Uterus (tissue), 3 donors: ENCODE measurements at regions not wholly inside any gene's neighbourhood (a gene's known extent, or its start where the extent isn't known, plus 50 kb on each side); places are given as distances from the start of the nearest gene placed in this dataset.

ENCODE experiments used
- DNase-seq, 2 donors: peaks; one replicate each; pipeline ENCODE4 v3.0.0-alpha.2; 2019 to 2020
- H3K27ac ChIP-seq, 2 donors: fragments of 200-600 bp; sonication (generic); 1 replicate in 1 of 2; 2 replicates in 1 of 2; pipeline ENCODE4 v1.5.1; 2016 to 2018
- H3K27me3 ChIP-seq, 2 donors: fragments of 200-600 bp; sonication (generic); one replicate each; pipeline ENCODE4 v1.5.1; 2018 to 2019; ENCODE audit warnings: control low read depth in 1 of 2
- H3K36me3 ChIP-seq, 2 donors: fragments of 200-600 bp; sonication (generic); one replicate each; pipeline ENCODE4 v1.5.1; 2019; ENCODE audit warnings: control low read depth in 1 of 2
- H3K4me1 ChIP-seq, 2 donors: fragments of 200-600 bp; sonication (generic); one replicate each; pipeline ENCODE4 v1.5.1; 2018 to 2019; ENCODE audit warnings: control low read depth in 1 of 2
- H3K4me3 ChIP-seq, 2 donors: fragments of 200-600 bp; sonication (generic); 1 replicate in 1 of 2; 2 replicates in 1 of 2; pipeline ENCODE4 v1.5.1; 2018 to 2019; ENCODE audit warnings: mild to moderate bottlenecking in 1 of 2
- H3K9me3 ChIP-seq, 2 donors: fragments of 200-600 bp; sonication (generic); one replicate each; pipeline ENCODE4 v1.5.1; 2019; ENCODE audit warnings: control low read depth in 1 of 2
- CTCF ChIP-seq, 4 experiments: fragments of 200-600 bp in 2 of 4; fragments of 450-650 bp in 2 of 4; sonication (generic) in 2 of 4; IDR thresholded peaks; one replicate each; pipeline ENCODE4 v1.5.1; 2016 to 2019; ENCODE audit warnings: antibody characterized with exemption in 4 of 4, mild to moderate bottlenecking in 2 of 4, moderate library complexity in 1 of 4
- POLR2A ChIP-seq, 2 donors: fragments of 450-650 bp; IDR thresholded peaks; one replicate each; pipeline ENCODE4 v1.6.1; 2016; ENCODE audit warnings: antibody characterized with exemption in 2 of 2, mild to moderate bottlenecking in 1 of 2, moderate library complexity in 1 of 2
- intact Hi-C: fragments of 100-400 bp; cut with DNase I; formaldehyde crosslinking; loops from one replicate; pipeline ENCODE4 v1.15.1; 2023; ENCODE audit warnings: low total_unique reads
- donor health status: DM: yes; HTN: yes; CAD: no.

GRCh38 chr5:106727071-106727470 is 943.7 kb downstream of the EFNA5 start:
- Histone ChIP-seq H3K36me3 (no peaks in the 10 kb centered on the region), H3K4me3 (no peak overlapping the region), H3K27ac (no peak overlapping the region), H3K9me3 (no peaks in the 10 kb centered on the region), H3K27me3 (no peaks in the 10 kb centered on the region), H3K4me1 (no peaks in the 10 kb centered on the region)
- DNase-seq: no peak
- intact Hi-C loops: no loop called here
- TF ChIP-seq POLR2A (IDR thresholded peaks at IDR 0.05): no peak
- no peak for TF ChIP-seq CTCF (IDR thresholded peaks at IDR 0.05)

GRCh38 chr5:106720367-106720766 is 950.4 kb downstream of the EFNA5 start:
- intact Hi-C loops: no loop called here

GRCh38 chr5:106699796-106700195 is 970.9 kb downstream of the EFNA5 start:
- Histone ChIP-seq H3K36me3 (no peaks in the 10 kb centered on the region), H3K4me1 (no peaks in the 10 kb centered on the region), H3K27me3 (no peaks in the 10 kb centered on the region), H3K4me3 (no peak overlapping the region), H3K27ac (no peak overlapping the region), H3K9me3 (no peaks in the 10 kb centered on the region)
- no peak for TF ChIP-seq POLR2A (IDR thresholded peaks at IDR 0.05)
- no peak for TF ChIP-seq CTCF (IDR thresholded peaks at IDR 0.05)
- DNase-seq: no peak
- intact Hi-C loops: no loop called here

More at GRCh38 chr5:106720367-106720766, 950.4 kb downstream of the EFNA5 start:
- H3K36me3 ChIP-seq: no peaks in the 10 kb centered on the region
- H3K4me3 ChIP-seq: no peak overlapping the region
- H3K4me1 ChIP-seq: no peaks in the 10 kb centered on the region
- no peaks in the 10 kb centered on the region for H3K9me3 ChIP-seq
- TF ChIP-seq POLR2A (IDR thresholded peaks at IDR 0.05): no peak
- TF ChIP-seq CTCF (IDR thresholded peaks at IDR 0.05): no peak
- DNase-seq: no peak
- no peak overlapping the region for H3K27ac ChIP-seq
- no peaks in the 10 kb centered on the region for H3K27me3 ChIP-seq

- Histone ChIP-seq H3K27ac (no peak overlapping the region), H3K4me1 (no peaks in the 10 kb centered on the region), H3K4me3 (no peak overlapping the region), H3K36me3 (no peaks in the 10 kb centered on the region), H3K27me3 (no peaks in the 10 kb centered on the region), H3K9me3 (no peaks in the 10 kb centered on the region)
- intact Hi-C loops: no loop called here
- TF ChIP-seq POLR2A (IDR thresholded peaks at IDR 0.05): no peak
- TF ChIP-seq CTCF (IDR thresholded peaks at IDR 0.05): no peak
- no peak for DNase-seq
Measured at GRCh38 chr5:106699198-106699597, 971.5 kb downstream of the EFNA5 start.

- no peak for TF ChIP-seq POLR2A (IDR thresholded peaks at IDR 0.05)
- TF ChIP-seq CTCF (IDR thresholded peaks at IDR 0.05): no peak
- no peaks in the 10 kb centered on the region for H3K36me3 ChIP-seq
- H3K27ac ChIP-seq: no peak overlapping the region
- H3K9me3 ChIP-seq: no peaks in the 10 kb centered on the region
- DNase-seq: no peak
- intact Hi-C loops: no loop called here
- no peaks in the 10 kb centered on the region for H3K27me3 ChIP-seq
- H3K4me1 ChIP-seq: no peaks in the 10 kb centered on the region
- H3K4me3 ChIP-seq: no peak overlapping the region
Measured at GRCh38 chr5:106698169-106698568, 972.6 kb downstream of the EFNA5 start.
